ENCODE measurements at regions not wholly inside any gene's neighbourhood (a gene's known extent, or its start where the extent isn't known, plus 50 kb on each side); places are given as distances from the start of the nearest gene placed in this dataset.
A peak's percentile ranks its signal among the peaks of the same experiment; 100 is the strongest.

GRCh38 chr2:38171208-38171855, 95.4 kb upstream of the CYP1B1 start:
- no peak for DNase-seq (ENCODE audit: low read depth)

- no peak for DNase-seq (ENCODE audit: low read depth)
Measured at GRCh38 chr2:38170733-38171132, 94.8 kb upstream of the CYP1B1 start.

GRCh38 chr2:38170067-38170466, 94.1 kb upstream of the CYP1B1 start:
- no peak for DNase-seq (ENCODE audit: low read depth)

GRCh38 chr2:38168710-38169480, 92.9 kb upstream of the CYP1B1 start:
- DNase-seq (ENCODE audit: low read depth): peak; percentile 80

- DNase-seq (ENCODE audit: low read depth): no peak
Measured at GRCh38 chr2:38167968-38168350, 92.0 kb upstream of the CYP1B1 start.

GRCh38 chr2:38165698-38166097, 89.7 kb upstream of the CYP1B1 start:
- DNase-seq (ENCODE audit: low read depth): no peak

GRCh38 chr2:38164881-38165280, 88.9 kb upstream of the CYP1B1 start:
- peak; percentile 92 for DNase-seq (ENCODE audit: low read depth)

GRCh38 chr2:38163579-38163978, 87.6 kb upstream of the CYP1B1 start:
- no peak for DNase-seq (ENCODE audit: low read depth)

- DNase-seq (ENCODE audit: low read depth): no peak
Measured at GRCh38 chr2:38163006-38163405, 87.1 kb upstream of the CYP1B1 start.

- no peak for DNase-seq (ENCODE audit: low read depth)
Measured at GRCh38 chr2:38160516-38160915, 84.6 kb upstream of the CYP1B1 start.

GRCh38 chr2:38159597-38159996, 83.6 kb upstream of the CYP1B1 start:
- no peak for DNase-seq (ENCODE audit: low read depth)

GRCh38 chr2:38159191-38159590, 83.2 kb upstream of the CYP1B1 start:
- no peak for DNase-seq (ENCODE audit: low read depth)

- no peak for DNase-seq (ENCODE audit: low read depth)
Measured at GRCh38 chr2:38158378-38159118, 82.6 kb upstream of the CYP1B1 start.

GRCh38 chr2:38156436-38156835, 80.5 kb upstream of the CYP1B1 start:
- DNase-seq (ENCODE audit: low read depth): no peak

- DNase-seq (ENCODE audit: low read depth): no peak
Measured at GRCh38 chr2:38155015-38155414, 79.1 kb upstream of the CYP1B1 start.

- no peak for DNase-seq (ENCODE audit: low read depth)
Measured at GRCh38 chr2:38154395-38154794, 78.4 kb upstream of the CYP1B1 start.

GRCh38 chr2:38153476-38154135, 77.7 kb upstream of the CYP1B1 start:
- DNase-seq (ENCODE audit: low read depth): no peak

- DNase-seq (ENCODE audit: low read depth): no peak
Measured at GRCh38 chr2:38152913-38153312, 77.0 kb upstream of the CYP1B1 start.

- no peak for DNase-seq (ENCODE audit: low read depth)
Measured at GRCh38 chr2:38152035-38152434, 76.1 kb upstream of the CYP1B1 start.

GRCh38 chr2:38149531-38149930, 73.6 kb upstream of the CYP1B1 start:
- peak; percentile 51 for DNase-seq (ENCODE audit: low read depth)

GRCh38 chr2:38148501-38148900, 72.5 kb upstream of the CYP1B1 start:
- peak; percentile 99 for DNase-seq (ENCODE audit: low read depth)

All from renal cortical epithelial cell (primary cell).